HG03175 (cell line): ENCODE measurements at regions not wholly inside any gene's neighbourhood (a gene's known extent, or its start where the extent isn't known, plus 50 kb on each side); places are given as distances from the start of the nearest gene placed in this dataset.
"Not testable (repeated sequence)": the region's sequence is repeated elsewhere in the genome, so short reads cannot be mapped to it uniquely, and the experiment has no call there.

ENCODE experiments used
- ATAC-seq: cut with Tn5 transposase; IDR thresholded peaks from one replicate; pipeline ENCODE4 v1.9.1; 2021; ENCODE audit warnings: mild to moderate bottlenecking, moderate library complexity; ENCODE audit not compliant: unreplicated experiment

GRCh38 chr4:85018983-85019382 lies 52.5 kb upstream of the WDFY3 start:
- ATAC-seq: no peak

- no peak for ATAC-seq
These were observed 52.9 kb upstream of the WDFY3 start for GRCh38 chr4:85019411-85019810.

- ATAC-seq: no peak
These were observed 58.2 kb upstream of the WDFY3 start for GRCh38 chr4:85024671-85025070.

- no peak for ATAC-seq
These were observed 62.4 kb upstream of the WDFY3 start for GRCh38 chr4:85028910-85029309.

- no peak for ATAC-seq
These were observed 63.0 kb upstream of the WDFY3 start for GRCh38 chr4:85029453-85029852.

GRCh38 chr4:85030156-85030555 lies 63.7 kb upstream of the WDFY3 start:
- ATAC-seq: no peak

- ATAC-seq: not testable (repeated sequence)
These were observed 67.3 kb upstream of the WDFY3 start for GRCh38 chr4:85033838-85034237.

GRCh38 chr4:85039526-85039925 lies 73.0 kb upstream of the WDFY3 start:
- ATAC-seq: no peak

- peak; percentile 85 for ATAC-seq
These were observed 77.5 kb upstream of the WDFY3 start for GRCh38 chr4:85043812-85044496.

GRCh38 chr4:85050736-85051135 lies 84.2 kb upstream of the WDFY3 start:
- no peak for ATAC-seq

GRCh38 chr4:85051526-85051925 lies 85.0 kb upstream of the WDFY3 start:
- no peak for ATAC-seq

- not testable (repeated sequence) for ATAC-seq
These were observed 88.4 kb upstream of the WDFY3 start for GRCh38 chr4:85054925-85055324.

- no peak for ATAC-seq
These were observed 92.1 kb upstream of the WDFY3 start for GRCh38 chr4:85058551-85058950.

GRCh38 chr4:85061974-85062373 lies 95.5 kb upstream of the WDFY3 start:
- ATAC-seq: no peak

- ATAC-seq: no peak
These were observed 96.0 kb upstream of the WDFY3 start for GRCh38 chr4:85062466-85062865.

GRCh38 chr4:85067342-85067741 lies 100.9 kb upstream of the WDFY3 start:
- ATAC-seq: no peak

- ATAC-seq: no peak
These were observed 111.5 kb upstream of the WDFY3 start for GRCh38 chr4:85078016-85078415.

GRCh38 chr4:85081196-85081595 lies 114.7 kb upstream of the WDFY3 start:
- ATAC-seq: no peak

GRCh38 chr4:85084371-85085094 lies 118.0 kb upstream of the WDFY3 start:
- peak; percentile 84 for ATAC-seq

GRCh38 chr4:85086721-85087120 lies 120.2 kb upstream of the WDFY3 start:
- no peak for ATAC-seq

GRCh38 chr4:85092536-85092935 lies 126.0 kb upstream of the WDFY3 start:
- ATAC-seq: no peak

- no peak for ATAC-seq
These were observed 126.5 kb upstream of the WDFY3 start for GRCh38 chr4:85092943-85093342.

- ATAC-seq: no peak
These were observed 128.2 kb upstream of the WDFY3 start for GRCh38 chr4:85094735-85095134.
